ENCODE measurements at regions not wholly inside any gene's neighbourhood (a gene's known extent, or its start where the extent isn't known, plus 50 kb on each side); places are given as distances from the start of the nearest gene placed in this dataset.

GRCh38 chr5:54720341-54720740 is 202.8 kb downstream of the SNX18 start:
- H3K4me3 ChIP-seq: no peak overlapping the region
- no peaks in the 10 kb centered on the region for H3K27me3 ChIP-seq
- no peaks in the 10 kb centered on the region for H3K36me3 ChIP-seq
- WGBS, 2 donors: 91 to 94% methylated on average over 3 of the region's 3 CpGs
- H3K27ac ChIP-seq: no peak overlapping the region
- no peaks in the 10 kb centered on the region for H3K9me3 ChIP-seq
- intact Hi-C loops (cut with DNase I): no loop called here
- H3K4me1 ChIP-seq: peaks cover 0 to 10% (median 4%) of the 10 kb centered on the region in 4 donors
- no peak for DNase-seq
- TF ChIP-seq EP300 (IDR thresholded peaks at IDR 0.05) (no peak), POLR2A (IDR thresholded peaks at IDR 0.05) (no peak), POLR2AphosphoS5 (IDR thresholded peaks at IDR 0.05) (no peak)
- TF ChIP-seq, protein P1, sequence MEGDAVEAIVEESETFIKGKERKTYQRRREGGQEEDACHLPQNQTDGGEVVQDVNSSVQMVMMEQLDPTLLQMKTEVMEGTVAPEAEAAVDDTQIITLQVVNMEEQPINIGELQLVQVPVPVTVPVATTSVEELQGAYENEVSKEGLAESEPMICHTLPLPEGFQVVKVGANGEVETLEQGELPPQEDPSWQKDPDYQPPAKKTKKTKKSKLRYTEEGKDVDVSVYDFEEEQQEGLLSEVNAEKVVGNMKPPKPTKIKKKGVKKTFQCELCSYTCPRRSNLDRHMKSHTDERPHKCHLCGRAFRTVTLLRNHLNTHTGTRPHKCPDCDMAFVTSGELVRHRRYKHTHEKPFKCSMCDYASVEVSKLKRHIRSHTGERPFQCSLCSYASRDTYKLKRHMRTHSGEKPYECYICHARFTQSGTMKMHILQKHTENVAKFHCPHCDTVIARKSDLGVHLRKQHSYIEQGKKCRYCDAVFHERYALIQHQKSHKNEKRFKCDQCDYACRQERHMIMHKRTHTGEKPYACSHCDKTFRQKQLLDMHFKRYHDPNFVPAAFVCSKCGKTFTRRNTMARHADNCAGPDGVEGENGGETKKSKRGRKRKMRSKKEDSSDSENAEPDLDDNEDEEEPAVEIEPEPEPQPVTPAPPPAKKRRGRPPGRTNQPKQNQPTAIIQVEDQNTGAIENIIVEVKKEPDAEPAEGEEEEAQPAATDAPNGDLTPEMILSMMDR (IDR thresholded peaks at IDR 0.05): no peak

GRCh38 chr5:54719384-54720283 is 202.1 kb downstream of the SNX18 start:
- H3K27ac ChIP-seq: peak overlapping the region in 2 of 4 donors; percentile 1 to 31
- no peak for DNase-seq
- H3K4me1 ChIP-seq: peaks cover 0 to 10% (median 4%) of the 10 kb centered on the region in 4 donors
- no peaks in the 10 kb centered on the region for H3K36me3 ChIP-seq
- WGBS, 2 donors: 34 to 63% methylated on average over 7 of the region's 7 CpGs
- H3K27me3 ChIP-seq: no peaks in the 10 kb centered on the region
- intact Hi-C loops (cut with DNase I): no loop called here
- TF ChIP-seq, protein P1 (IDR thresholded peaks at IDR 0.05): no peak
- H3K4me3 ChIP-seq: no peak overlapping the region
- no peaks in the 10 kb centered on the region for H3K9me3 ChIP-seq

- Histone ChIP-seq H3K9me3 (no peaks in the 10 kb centered on the region), H3K4me3 (no peak overlapping the region), H3K27me3 (no peaks in the 10 kb centered on the region), H3K27ac (no peak overlapping the region), H3K4me1 (peaks cover 0 to 10% (median 4%) of the 10 kb centered on the region in 4 donors), H3K36me3 (no peaks in the 10 kb centered on the region)
- intact Hi-C loops (cut with DNase I): no loop called here
- DNase-seq: no peak
- 45 to 69% methylated on average over 3 of the region's 3 CpGs for WGBS, 2 donors
- no peak for TF ChIP-seq POLR2A (IDR thresholded peaks at IDR 0.05)
- TF ChIP-seq, protein P1 (IDR thresholded peaks at IDR 0.05): no peak
- no peak for TF ChIP-seq POLR2AphosphoS5 (IDR thresholded peaks at IDR 0.05)
- no peak for TF ChIP-seq EP300 (IDR thresholded peaks at IDR 0.05)
Observed at GRCh38 chr5:54718656-54719055, 201.1 kb downstream of the SNX18 start.

GRCh38 chr5:54717870-54718269 is 200.3 kb downstream of the SNX18 start:
- Histone ChIP-seq H3K9me3 (no peaks in the 10 kb centered on the region), H3K4me1 (peaks cover 0 to 10% (median 4%) of the 10 kb centered on the region in 4 donors), H3K27ac (no peak overlapping the region), H3K27me3 (no peaks in the 10 kb centered on the region), H3K4me3 (no peak overlapping the region), H3K36me3 (no peaks in the 10 kb centered on the region)
- TF ChIP-seq POLR2AphosphoS5 (IDR thresholded peaks at IDR 0.05) (no peak), EP300 (IDR thresholded peaks at IDR 0.05) (no peak), POLR2A (IDR thresholded peaks at IDR 0.05) (no peak)
- TF ChIP-seq, protein P1 (IDR thresholded peaks at IDR 0.05): no peak
- intact Hi-C loops (cut with DNase I): no loop called here
- WGBS, 2 donors: 70 to 78% methylated on average over 5 of the region's 5 CpGs
- no peak for DNase-seq
